HK-2 (cell line): ENCODE measurements at regions not wholly inside any gene's neighbourhood (a gene's known extent, or its start where the extent isn't known, plus 50 kb on each side); places are given as distances from the start of the nearest gene placed in this dataset.

Source experiments
- DNase-seq: peaks from one replicate; pipeline ENCODE4 v3.0.0-alpha.2; 2018; ENCODE audit not compliant: unreplicated experiment

- DNase-seq = no peak
These were observed 83.0 kb downstream of the CXCL12 start for GRCh38 chr10:44301781-44302355.

- peak; percentile 58 for DNase-seq
These were observed 83.9 kb downstream of the CXCL12 start for GRCh38 chr10:44300666-44301649.

DNA sequence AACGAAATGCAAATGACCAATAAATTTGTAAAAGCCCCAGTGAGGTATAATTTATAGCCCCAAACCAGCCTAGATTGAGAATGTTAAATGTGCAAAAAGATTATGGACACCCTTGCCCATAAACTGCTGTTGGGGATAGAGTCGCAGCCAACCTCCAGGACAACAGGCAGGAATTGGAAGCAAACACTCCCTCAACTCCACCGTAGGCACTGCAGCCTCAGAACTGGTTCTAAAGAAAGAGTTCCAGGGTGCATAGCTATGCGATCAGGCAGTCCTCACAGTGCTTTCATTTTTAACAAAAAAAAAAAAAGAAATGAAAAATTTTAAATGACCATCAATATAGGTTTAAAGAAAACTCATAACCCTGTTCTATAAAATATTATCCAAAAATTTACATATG, 86.2 kb downstream of the CXCL12 start:
- no peak for DNase-seq

DNA sequence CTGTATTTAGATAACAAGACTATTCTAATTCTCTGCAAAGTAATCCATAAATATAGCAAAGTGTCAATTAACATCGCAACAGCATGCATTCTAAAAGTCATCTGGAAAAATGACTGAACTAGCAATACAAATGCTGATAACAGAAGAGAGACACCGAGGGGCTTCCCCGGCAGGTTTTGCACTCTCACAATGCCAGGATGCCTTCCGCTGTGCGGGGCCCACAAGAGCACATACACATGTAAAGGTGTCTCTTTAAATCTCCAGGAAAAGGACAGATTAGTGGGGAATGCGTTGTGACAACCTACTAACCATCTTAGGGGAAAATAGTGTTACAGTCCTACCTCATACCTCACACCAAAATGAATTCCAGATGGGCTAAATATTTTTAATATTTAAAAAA, 86.9 kb downstream of the CXCL12 start:
- no peak for DNase-seq

- no peak for DNase-seq
These were observed 89.2 kb downstream of the CXCL12 start for GRCh38 chr10:44295644-44296241.

DNA sequence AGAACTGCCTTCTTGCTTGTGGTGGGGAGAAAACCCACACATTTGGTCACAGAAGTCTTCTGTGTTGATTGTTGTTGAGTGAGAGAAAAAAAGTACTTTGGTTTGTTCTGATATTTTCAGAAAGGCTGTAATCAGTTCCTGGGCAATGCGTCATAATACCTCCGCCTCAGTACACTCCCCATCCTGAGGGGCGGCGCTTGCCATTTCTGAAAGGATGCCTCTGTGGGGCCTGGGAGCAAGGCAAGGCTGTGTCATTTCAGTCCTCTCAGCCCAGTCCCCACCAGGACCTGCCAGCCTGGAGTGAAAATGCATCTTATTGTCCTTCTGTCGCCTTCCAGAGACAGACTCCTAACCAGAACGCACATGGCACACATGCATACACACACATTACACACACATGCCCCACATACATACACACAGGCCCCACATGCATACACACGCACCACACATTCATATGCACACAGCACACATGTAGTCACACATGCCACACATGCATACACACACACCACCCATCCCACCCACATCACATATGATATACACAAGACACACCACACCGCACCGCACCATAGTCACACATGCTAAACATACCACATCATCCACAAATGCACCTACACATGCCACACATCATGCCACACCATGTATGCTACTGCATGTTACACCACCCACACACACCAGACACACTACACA, 90.0 kb downstream of the CXCL12 start:
- DNase-seq = no peak

DNA sequence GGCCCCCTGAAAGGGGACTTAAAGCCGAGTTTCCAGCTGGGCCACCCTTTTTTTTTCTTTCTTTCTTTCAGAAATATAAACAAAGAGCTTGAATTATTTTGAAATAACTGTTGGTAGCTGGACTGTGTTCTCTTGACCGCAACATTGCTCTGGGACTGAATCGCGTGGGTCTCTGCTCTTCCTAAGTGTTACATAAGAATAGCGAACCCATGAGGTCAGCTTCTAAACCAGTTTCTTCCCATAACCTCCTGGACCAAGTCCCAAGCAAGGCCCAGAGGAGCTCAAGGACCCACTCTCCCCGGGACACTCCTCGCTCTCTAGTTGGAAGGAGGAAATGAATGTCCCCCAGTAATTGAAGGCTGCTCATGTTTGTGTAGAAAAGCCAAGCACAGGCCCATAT, 91.1 kb downstream of the CXCL12 start:
- DNase-seq = no peak

GRCh38 chr10:44293306-44293778, 91.6 kb downstream of the CXCL12 start:
- DNase-seq = no peak

- DNase-seq = no peak
These were observed 92.4 kb downstream of the CXCL12 start for GRCh38 chr10:44292390-44293002.

DNA sequence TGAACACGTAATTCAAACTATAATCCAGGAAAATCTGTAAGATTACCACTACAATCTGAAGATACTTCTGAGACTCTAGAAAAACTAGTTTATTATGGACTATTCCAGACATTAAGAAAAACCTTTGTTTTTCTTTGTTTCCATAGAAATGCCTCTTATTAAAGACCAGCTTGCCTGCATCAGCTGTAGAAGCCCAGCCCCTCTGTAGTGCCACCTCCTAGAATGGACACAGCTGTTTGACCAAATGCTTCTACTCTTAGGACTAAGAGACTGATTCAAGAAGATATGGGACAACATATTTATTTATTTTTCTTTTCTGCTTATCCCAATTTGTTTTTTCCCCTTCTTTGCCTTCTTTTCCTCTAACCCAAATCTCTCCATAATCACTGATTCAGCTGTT, 93.8 kb downstream of the CXCL12 start:
- no peak for DNase-seq

DNA sequence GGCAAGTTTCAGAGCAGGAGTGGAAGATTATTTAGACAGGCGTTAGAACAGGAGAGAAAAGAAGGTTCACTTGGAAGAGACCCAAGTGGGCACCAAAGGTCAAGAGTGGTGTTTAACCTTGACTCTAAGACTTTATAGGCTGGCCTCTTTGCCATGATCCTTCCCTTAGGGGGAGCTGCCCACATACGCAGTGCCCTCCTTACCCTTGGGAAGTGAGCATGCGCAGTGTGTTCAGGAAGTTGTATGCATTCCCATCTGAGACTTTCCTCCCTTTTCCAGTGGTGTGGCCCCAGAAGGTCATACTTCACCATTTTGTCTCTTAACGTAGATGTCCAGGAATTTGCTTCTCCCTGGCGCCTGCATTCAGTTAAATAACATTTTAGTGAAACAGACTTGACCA, 95.8 kb downstream of the CXCL12 start:
- no peak for DNase-seq

GRCh38 chr10:44287408-44287807, 97.5 kb downstream of the CXCL12 start:
- DNase-seq = no peak

GRCh38 chr10:44284198-44285084, 100.5 kb downstream of the CXCL12 start:
- no peak for DNase-seq

- no peak for DNase-seq
These were observed 102.1 kb downstream of the CXCL12 start for GRCh38 chr10:44282626-44283300.

DNA sequence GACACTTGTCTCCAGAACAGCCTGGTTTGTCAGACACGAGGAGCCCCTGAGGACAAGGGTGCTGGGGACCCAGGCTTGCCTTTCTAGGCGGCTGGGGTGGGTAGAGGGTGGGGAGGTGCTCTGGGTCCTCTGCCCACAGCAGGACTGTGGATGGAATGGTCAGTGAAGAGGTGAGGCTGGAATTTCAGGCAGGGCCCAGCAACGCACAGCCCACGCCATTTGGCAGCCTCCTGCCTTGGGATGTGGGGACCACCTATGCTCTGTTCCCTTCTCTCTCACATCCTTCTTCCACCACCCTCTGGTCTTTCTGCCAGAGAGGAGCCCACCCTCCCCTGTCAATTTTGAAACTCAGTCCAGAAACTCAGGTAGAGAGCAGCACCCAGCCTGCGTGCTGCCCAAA, 103.2 kb downstream of the CXCL12 start:
- DNase-seq = no peak

DNA sequence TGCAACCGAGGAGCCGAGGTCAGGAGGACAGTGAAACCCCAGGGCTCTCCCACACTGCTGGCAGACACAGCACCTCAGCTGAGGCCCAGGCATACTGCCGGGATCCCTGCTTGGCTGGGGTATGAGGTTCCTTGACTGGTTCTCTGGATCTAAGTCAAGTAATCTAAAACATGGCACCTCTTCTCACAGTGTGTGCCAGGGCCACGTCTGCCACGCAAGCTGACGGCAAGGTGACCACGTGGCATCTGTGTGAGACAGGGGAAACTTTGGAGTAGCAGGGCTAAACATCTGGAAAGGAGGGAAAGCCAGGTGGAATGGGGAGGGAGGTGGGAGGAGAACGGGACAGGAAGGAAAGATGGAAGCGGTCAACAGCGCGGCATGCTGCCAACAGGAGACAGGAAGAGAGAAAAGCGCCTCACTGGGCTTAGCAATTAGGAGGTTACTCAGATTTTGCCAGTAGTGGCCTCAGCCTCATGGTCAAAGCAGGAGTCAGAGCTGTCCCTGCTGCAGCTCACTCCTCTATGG, 103.7 kb downstream of the CXCL12 start:
- no peak for DNase-seq

DNA sequence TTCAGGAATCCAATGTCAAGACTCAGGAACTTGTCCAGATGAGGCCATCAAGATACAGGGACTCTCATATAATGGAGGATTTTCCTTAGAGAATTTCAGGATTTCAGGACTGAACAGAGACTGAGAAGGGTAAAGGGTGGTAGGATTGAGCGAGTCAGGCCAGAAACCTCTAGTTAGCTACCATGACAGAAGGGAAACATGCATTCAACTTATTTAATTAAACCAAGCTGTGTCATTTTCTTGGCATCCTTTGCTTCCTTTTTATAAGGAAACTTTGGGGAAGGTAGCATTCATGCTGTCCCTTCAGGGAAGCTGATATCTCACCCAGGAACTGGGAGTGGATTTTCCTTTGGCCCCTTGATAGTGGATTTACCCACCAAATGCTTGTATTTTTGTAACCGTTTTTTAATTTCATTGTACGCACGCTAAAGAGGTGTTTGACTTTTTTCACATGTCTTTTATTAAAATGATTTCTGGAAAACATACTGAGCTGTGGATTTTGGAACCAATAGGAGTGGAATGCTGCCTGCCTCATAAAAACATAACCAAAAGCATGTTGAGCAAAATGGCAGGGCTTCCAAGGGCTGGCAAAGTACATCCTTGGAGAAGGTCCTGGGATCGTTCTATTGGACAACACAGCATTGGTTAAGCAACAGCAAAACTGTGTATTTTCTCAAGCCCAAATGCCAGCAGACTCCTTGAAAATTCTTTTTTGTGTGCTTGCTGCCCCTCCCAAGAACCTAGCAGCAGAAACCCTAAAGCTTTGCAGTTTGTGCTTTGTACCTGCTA, 104.5 kb downstream of the CXCL12 start:
- DNase-seq = no peak

DNA sequence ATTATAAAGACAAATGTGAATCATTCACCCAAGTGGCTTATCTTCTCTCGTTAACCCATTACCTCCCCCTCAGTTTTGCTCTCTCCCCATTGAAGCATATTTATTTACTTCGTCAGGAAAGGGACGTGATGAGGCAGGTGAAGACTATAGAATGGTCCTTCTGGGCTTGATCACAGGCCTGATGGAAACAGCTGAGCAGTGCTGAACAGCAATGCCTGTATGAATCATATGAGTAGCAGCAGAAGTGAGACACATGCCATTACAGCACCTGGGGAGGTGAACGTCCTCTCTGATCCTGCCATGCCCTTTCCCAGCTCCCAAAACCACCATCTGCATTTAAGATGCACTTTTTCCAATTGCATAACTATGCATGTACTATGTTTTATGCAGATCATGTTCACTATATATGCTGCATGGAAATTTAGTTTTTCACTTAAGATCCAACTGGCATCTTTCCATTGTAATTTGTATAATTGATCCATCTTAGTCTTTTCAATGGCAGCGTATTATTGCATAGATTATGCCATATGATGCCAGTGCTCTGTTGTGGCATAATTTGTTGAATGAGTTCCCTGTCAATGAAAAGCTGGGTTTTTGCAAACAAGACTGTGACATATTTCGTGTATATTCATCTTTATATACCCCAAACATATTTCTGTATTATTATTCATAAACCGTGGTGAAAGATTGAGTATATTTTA, 105.3 kb downstream of the CXCL12 start:
- DNase-seq = no peak
